HG02763 (cell line): ENCODE measurements at regions not wholly inside any gene's neighbourhood (a gene's known extent, or its start where the extent isn't known, plus 50 kb on each side); places are given as distances from the start of the nearest gene placed in this dataset.
"Not testable (repeated sequence)": the region's sequence is repeated elsewhere in the genome, so short reads cannot be mapped to it uniquely, and the experiment has no call there.

Experiments used
- ATAC-seq: cut with Tn5 transposase; IDR thresholded peaks from one replicate; pipeline ENCODE4 v1.9.1; 2021; ENCODE audit warnings: mild to moderate bottlenecking, moderate library complexity; ENCODE audit not compliant: unreplicated experiment

GRCh38 chr3:25944329-25944728 lies 154.4 kb downstream of the OXSM start:
- no peak for ATAC-seq

- no peak for ATAC-seq
Observed at GRCh38 chr3:25945366-25945765, 155.5 kb downstream of the OXSM start.

- no peak for ATAC-seq
Observed at GRCh38 chr3:25945836-25946235, 155.9 kb downstream of the OXSM start.

- no peak for ATAC-seq
Observed at GRCh38 chr3:25952133-25952532, 162.2 kb downstream of the OXSM start.

GRCh38 chr3:25957026-25957425 lies 167.1 kb downstream of the OXSM start:
- no peak for ATAC-seq

GRCh38 chr3:25960776-25961175 lies 170.9 kb downstream of the OXSM start:
- ATAC-seq = no peak

- ATAC-seq = no peak
Observed at GRCh38 chr3:25962255-25962654, 172.4 kb downstream of the OXSM start.

- ATAC-seq = no peak
Observed at GRCh38 chr3:25964141-25964540, 174.3 kb downstream of the OXSM start.

GRCh38 chr3:25967385-25967784 lies 177.5 kb downstream of the OXSM start:
- no peak for ATAC-seq

GRCh38 chr3:25971736-25972135 lies 181.8 kb downstream of the OXSM start:
- no peak for ATAC-seq

- no peak for ATAC-seq
Observed at GRCh38 chr3:25973122-25973521, 183.2 kb downstream of the OXSM start.

GRCh38 chr3:25982756-25983155 lies 192.9 kb downstream of the OXSM start:
- no peak for ATAC-seq

- no peak for ATAC-seq
Observed at GRCh38 chr3:25985621-25986020, 195.7 kb downstream of the OXSM start.

GRCh38 chr3:25992606-25993005 lies 202.7 kb downstream of the OXSM start:
- ATAC-seq = no peak

- ATAC-seq = no peak
Observed at GRCh38 chr3:26004172-26004571, 214.3 kb downstream of the OXSM start.

- no peak for ATAC-seq
Observed at GRCh38 chr3:26011276-26011675, 221.4 kb downstream of the OXSM start.

GRCh38 chr3:26012241-26012745 lies 222.4 kb downstream of the OXSM start:
- no peak for ATAC-seq

- ATAC-seq = no peak
Observed at GRCh38 chr3:26015752-26016151, 225.9 kb downstream of the OXSM start.

- ATAC-seq = no peak
Observed at GRCh38 chr3:26018889-26019288, 229.0 kb downstream of the OXSM start.

GRCh38 chr3:26024206-26024605 lies 234.3 kb downstream of the OXSM start:
- not testable (repeated sequence) for ATAC-seq

GRCh38 chr3:26029321-26029720 lies 239.4 kb downstream of the OXSM start:
- ATAC-seq = no peak

GRCh38 chr3:26042126-26042525 lies 252.2 kb downstream of the OXSM start:
- ATAC-seq = not testable (repeated sequence)

- no peak for ATAC-seq
Observed at GRCh38 chr3:26049951-26050350, 260.1 kb downstream of the OXSM start.

GRCh38 chr3:26050776-26051175 lies 260.9 kb downstream of the OXSM start:
- ATAC-seq = no peak
